Retina (tissue), 1 donor: ENCODE measurements at regions not wholly inside any gene's neighbourhood (a gene's known extent, or its start where the extent isn't known, plus 50 kb on each side); places are given as distances from the start of the nearest gene placed in this dataset.

ENCODE experiments used
- DNase-seq: peaks from one replicate; pipeline ENCODE4 v3.0.0-alpha.2; 2016

DNA sequence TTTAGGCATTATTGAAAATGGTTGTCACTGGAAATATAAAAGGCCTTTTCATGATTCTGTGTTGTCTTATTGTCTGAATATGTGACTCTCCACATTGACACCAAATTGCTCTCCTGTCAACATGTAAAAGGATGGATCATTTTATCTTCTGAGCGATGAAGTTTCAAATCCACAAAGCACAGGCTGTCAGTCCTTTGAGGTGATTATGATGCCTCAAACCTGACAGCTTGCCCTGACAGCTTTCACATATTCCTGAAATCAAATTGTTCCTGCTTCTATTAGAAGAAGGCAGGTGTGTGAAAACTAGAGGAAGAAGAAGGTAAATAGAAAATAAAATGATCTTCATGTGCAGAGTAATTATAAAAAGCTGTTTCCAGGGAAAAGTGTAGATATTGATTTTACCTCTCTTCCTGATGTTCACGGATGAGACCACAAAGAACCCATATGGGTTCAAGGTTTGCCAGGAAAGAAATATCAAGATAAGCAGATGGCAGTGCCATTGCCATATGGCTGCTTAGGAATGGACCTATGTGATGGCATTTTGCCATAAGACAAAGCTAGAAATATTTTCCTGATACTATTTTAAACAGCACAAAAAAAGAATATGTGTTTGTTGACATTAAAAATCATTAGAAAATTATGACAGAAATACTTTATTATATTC, 1006.3 kb upstream of the AGA start:
- DNase-seq, result no peak

DNA sequence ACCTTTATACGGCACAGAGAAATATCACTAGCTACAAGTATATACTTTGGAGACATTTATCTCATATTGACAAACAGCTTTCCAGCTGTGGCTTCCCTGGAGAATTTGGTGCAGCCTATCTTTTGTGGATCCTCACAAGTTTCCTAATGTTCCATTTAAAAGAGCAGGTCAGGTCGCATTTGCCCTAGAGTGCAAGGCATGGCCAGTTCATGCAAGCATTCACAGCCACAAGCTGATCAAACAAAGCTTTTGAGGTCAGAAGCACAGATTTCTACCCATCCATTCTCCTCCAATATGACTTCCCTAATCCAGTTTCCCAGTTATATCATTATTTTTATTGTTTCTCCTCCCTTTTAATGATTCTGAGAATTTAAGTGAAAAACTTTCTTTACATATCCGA, 1008.4 kb upstream of the AGA start:
- DNase-seq, result no peak

DNA sequence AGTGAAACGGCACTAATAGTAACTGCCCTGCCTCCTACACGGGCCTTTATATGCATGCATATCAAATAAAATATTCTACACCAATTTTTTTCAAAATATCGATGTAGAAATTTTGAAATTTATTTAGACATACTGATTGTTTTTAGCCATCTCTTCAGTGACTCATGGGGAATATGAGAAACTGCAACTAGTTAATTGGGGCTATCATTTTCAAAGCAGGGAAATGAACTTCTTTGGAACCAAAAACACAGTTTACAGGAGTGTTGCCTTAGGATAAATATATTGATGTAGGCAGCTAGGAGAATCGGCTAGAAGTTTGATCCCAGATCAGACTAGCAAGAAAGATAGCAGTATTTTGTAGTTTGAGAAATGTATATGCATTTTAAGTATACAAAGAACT, 1010.8 kb upstream of the AGA start:
- no peak for DNase-seq

DNA sequence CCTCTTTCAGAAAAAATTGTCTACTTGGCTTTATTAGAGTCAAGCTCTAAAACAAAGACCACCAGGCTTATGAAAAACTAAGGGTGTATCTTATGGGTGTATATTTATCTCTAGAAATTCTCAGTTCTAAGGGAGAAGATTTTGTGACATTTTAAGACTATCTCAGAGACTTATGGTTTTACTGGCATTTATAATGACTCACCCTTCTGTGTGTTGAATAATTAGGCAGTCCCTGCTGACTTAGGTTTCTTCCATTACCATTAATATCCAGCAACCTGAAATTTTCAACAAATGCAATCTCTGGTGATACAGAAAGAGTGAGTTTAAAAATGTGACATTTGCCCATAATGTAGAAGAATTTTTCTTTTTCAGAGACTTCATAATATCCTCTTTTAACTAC, 1015.0 kb upstream of the AGA start:
- no peak for DNase-seq

DNA sequence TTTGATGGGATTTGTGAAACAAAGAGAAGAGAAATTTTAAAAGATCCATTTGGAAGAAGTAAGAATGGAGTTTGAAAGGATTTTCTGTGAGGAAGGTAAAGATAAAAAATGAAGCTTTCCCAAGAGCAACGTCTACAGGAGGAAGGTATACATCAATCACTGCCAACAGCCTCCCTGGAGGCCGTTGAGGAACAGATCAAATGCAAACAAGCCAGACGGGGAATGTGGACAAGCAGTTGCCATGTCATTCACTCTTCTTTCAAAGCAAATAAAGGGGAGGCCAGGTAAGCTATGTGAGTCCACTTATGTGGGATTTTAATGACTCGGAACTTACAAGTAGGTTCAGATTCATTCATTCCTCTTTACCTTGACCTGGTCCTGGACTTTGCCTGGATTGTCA, 1020.5 kb upstream of the AGA start:
- DNase-seq, result no peak

DNA sequence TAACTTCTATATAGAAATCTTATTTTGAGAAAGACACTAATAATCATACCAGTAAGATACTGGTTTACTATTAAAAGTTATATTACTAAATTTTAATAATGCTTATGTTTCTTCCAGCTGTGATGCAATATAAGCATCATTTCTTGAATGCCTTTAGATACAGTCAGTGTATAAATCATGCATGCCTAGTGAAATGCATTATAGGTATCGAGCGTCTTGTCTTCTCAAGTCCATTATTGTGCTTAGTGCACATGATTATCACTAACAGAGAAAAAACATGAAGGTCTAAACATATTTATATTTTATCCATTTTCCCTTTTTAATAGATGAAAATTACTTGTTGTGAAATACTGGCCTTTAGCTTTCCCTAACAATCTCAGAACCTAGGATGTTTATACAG, 1021.5 kb upstream of the AGA start:
- no peak for DNase-seq

DNA sequence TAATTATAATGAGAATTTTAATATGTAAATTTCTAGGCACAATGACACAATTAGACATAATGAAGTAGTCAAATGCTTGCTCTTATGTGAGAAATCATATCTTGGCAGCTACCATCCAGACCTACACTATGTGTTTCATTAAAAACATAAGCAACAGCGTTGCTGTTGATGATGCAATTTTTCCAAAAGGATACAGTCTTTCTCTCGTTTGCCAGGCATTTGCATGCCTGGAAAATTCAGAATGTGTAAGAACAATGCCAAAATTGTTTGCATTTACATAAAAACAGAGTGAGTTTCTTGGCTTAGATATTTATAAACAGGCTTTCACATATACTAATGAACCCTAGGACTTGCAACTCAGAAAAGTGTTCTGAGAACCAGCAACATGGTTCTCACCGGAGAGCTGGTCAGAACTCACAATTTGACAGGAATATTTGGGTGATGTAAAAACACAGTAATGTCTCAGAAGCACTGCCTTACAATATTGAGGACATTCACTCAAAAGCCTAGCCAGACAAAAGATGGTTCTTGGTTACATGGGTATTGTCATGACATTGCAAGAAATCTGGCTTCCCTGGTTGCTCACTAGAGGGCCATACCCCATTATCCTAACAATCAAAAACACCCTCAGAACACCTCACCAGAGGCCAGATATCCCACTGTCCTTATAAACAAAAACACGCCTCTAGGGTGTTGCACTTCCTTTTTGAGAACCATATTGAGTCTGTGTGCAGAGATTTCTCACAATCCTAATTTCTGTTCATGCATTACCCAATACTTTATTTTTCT, 1029.0 kb upstream of the AGA start:
- no peak for DNase-seq

DNA sequence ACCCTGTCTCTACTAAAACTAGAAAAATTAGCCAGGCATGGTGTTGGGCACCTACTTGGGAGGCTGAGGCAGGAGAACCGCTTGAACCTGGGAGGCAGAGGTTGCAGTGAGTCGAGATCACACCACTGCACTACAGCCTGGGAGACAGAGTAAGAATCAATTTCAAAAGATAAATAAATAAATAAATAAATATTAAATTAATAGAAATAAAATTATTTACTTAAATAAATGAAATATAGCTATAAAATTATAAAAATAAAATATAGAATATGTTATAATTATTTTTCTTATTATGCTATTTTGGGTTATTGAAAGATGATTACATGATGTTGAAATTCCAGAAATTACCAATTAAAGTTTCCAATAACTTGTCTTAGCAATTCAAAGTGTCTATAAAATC, 1029.8 kb upstream of the AGA start:
- no peak for DNase-seq

DNA sequence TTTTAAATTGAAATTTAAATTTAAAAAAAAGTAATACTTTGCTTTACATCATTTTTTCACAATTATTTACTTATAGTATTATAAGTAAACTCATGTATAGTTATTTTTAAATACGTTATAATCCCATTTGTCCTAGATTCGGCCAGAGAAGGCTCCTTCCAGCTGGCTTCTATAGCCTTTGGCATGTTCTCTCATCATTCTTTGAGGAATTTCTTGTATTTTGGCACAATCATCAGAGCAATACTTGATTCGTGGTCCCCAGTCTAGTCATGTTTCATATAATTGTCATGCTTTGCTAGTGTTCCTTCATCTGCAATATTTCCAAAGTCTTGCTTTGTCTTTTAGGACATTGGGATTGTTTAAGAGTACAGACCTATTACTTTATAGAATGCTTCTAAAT, 1037.9 kb upstream of the AGA start:
- no peak for DNase-seq

DNA sequence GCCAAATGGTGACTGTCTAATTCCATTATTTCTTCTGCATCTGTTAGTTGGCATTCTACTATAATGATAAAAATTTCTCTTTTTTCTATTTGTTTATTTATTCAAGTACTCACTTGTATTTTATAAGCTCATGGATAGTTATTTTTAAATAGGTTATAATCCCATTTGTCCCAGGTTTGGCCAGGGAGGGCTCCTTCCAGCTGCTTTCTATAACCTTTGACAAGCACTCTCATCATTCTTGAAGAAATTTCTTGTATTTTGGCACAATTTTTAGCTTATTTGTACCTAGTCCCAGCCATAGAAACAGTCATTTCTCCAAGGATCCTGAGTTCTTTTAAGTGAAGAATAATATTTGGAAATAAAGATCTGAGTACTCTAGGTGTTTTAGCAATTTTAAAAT, 1038.6 kb upstream of the AGA start:
- DNase-seq, result no peak

DNA sequence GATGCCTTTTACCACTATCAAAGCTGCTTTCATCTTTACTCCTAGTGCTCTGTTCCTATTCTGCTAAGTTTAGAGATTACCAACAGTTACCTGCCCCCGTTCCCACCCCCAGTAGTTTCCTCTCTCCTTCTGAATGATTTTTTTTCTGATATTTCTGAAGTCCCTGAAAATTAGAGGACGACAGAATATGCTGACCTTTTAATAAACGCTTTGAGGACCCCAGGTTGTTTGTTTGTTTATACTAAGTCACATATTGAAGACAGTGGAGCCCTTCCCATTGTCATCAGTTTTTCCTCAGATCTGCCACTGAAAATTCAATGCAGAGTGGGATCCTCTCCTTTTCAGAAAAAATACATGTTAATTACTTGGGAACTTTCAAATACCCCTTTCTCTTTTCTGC, 1039.3 kb upstream of the AGA start:
- no peak for DNase-seq

DNA sequence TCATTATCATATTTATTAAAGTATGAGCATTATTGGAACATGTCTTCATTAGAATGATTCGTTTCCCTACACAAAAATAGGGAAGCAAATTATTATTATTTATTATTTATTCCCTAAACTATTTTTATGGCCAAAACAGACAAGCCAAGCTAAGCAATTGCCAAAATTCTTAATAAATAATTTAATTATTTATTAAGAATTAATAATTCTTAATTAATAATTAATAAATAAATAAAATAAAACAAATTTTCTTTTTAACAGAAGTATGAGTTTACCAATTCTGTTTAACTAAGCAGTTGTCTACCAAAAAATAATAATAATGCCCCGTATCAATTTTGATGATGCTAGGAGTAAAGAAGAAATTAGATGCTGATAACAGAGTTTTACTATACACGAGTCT, 1080.8 kb upstream of the AGA start:
- no peak for DNase-seq

DNA sequence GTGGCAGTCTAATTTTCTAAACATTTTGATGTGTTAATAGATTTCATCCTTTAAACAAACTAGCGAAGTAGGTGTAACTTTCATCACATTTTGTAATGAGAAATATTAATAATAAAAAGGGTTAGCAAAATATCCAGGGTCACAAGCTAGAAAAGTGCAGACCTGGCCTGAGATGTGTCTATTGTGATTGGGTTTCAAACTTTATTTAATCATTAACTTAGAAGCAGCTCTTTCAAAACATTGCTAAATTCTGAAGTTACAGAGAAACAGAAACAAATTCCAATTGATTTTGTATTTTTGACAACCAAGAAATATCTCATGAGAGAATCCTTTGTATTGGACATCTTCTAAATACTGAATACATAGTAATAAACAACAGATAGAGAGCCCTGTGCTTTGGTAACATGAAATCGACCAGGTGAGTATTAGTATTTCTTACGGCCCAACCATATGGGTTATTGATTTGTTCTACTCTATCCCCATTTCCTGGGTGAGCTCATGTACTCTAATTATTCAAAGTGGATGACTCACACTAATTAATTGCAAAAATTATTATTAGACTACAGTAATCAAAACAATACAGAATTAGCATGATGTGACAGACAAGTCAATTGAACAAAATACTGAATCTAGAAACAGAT, 1093.8 kb upstream of the AGA start:
- DNase-seq, result no peak

DNA sequence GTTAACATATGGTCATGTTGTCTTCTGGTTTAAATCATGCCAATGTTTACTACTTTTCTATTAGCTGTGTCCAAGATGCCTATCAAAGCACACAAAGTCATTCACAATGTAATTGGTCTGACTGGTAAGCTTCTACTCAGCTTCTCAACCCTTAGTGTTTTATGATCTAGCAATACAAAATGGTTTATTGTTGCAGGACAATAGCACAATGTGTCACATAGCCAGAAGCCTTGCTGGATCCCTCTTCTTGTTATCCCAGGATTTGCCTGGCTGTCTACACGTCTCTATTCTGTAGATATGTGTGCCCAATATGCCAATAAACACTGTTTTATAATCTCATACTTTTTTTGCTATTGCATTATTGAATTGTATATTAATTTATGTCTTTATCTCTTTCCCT, 1111.0 kb upstream of the AGA start:
- no peak for DNase-seq

DNA sequence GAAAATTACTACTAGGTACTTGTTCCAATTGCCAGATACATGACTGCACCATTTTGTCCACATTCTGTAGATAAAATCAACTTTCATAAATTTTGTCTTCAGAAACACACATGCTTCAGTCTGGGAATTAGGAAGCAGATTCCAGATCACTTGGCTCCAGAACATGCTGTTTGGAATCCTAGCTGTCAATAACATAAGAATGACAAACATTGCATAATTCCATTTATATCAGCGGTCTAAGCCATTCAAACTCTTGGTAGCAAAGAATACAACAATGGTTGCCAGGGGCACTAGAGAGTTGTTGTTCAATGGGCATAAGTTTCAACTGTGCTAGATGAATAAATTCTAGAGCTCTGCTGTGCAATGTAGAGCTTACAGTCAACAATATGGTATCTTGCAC, 1112.1 kb upstream of the AGA start:
- DNase-seq, result no peak

DNA sequence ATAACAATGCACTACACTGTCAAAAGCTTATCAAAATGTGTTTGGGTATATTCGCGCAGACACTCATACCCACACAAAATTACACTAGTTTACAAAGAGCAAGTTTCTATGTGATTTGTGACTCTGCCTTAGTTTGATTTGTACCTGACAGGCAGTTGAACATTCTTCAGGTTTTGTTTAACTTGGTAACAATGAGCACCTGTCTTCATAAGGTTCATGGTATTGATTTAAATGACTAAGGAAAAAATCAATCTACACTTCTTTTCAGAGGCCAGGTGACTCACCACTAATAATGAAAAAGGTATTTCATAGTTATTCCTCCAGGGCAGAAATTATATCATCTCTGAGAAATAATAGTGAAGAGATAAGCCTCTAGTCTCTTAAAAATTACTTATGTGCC, 1114.6 kb upstream of the AGA start:
- no peak for DNase-seq

DNA sequence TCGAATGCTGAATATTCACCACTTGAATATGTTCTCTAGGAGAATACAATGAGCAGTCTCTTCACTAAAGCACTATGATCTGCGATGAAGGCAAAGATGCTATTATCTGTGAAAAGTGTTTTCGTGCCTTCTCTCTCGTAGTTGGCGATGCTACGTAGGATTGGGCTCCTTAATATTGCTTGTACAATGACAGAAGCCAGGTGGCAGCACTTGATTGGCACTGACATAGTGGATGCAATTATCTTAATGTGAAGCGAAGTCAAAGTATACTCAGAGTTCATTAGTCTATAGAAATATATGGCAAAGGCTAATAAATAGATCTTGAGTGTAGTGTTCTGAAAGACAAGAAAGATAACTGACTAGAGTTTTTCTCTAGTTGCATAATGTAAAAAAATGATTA, 1135.7 kb upstream of the AGA start:
- DNase-seq, result no peak

DNA sequence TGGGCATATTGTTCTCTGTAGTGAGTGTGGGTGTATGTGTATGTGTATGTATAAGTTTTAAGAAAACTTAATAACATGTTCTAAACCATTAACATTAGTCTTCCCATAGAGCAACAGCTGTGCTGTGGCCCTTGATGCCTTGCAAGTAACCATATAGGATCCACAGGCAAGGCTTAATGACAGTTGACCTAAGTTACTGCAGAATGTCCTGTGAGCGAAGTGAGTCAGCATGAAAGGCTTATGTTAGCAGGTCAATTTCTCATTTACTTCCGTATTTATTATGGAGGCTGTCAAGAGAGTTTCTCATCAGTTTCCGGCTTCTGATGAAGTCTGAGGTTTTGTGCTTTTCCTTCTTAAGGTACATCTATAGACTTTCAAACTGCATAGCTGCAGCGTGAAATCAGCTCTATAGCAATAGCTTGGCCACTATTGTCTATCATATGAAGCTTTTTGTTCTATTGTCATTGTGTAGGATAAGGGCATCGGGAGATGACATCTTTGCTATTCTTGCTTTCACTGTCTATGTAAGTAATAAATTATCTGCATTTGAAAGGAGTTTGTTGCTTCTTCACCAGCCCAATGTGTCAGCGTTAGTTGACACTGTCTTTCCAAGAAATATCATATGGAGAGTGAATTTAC, 1153.4 kb upstream of the AGA start:
- DNase-seq, result no peak

DNA sequence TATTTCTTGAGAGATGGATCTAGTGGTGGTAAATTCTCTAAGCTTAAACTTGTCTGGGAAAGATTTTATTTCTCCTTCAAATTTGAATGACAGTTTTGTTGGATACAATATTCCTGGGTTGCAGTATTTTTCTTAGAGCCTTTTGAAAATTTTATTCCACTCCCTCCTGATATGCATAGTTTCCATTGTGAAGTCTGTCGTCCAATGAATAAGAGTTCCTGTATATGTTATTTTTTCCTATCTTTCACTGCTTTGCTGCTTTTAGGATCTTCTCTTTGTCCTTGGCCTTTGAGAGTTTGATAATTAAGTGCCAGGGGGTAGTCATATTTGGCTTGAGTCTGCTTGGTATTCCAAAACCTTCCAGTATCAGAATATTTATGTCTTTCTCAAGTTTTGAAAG, 1156.4 kb upstream of the AGA start:
- DNase-seq, result no peak

DNA sequence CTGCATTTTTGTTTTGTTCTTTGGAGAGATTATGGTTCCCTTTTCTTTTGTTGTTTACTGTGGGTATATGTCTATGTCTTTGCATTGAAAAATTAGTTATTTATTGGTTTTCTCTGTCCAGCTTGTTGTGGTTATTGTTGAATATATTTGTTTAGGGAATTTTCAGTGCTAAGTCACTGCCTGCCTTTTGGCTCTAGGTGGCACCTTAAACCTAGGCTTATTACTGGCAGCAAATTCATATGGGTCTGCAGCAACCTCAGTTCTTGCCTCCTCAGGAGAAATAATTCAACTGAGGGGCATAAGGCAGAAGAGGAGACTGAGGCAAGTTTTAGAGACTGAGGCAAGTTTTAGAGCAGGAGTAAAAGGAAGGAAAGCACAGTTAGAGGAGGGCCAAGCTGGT, 1157.3 kb upstream of the AGA start:
- no peak for DNase-seq

DNA sequence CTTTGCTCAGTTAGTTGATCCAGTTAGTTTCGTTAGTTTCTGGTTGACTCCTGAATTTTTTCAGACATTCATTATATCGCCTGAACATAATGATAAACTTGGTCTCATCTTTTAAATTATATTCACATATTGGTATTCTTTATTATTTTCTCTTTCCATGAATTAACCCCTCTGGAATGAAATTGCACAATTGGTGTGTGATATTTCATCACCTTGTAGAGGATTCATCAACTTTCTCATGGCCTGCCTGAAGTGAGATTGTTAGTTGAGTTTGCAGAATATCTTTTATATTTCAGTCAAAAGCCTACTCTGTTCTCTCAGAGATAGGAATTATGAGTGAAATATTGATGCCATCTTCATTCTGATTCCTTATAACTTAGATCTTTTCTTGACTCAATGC, 1160.6 kb upstream of the AGA start:
- DNase-seq, result no peak

DNA sequence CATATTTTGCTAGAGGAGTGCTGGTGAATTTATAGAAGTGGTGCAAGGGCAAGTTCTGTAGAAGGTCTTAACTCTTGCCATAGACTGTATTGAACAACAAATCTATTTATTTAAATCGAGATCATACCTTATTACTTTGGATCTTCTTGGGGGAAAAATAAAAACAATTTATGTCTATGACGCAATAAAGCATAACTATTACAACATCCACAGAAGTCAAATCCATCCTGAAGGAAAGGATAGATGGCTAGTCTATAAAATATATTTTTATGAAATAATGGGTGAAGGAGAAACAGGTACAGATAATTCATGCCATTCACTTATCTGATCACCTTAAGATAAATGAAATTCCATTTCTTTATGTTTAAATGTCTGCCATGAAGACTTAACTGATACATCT, 1168.8 kb upstream of the AGA start:
- DNase-seq, result no peak

DNA sequence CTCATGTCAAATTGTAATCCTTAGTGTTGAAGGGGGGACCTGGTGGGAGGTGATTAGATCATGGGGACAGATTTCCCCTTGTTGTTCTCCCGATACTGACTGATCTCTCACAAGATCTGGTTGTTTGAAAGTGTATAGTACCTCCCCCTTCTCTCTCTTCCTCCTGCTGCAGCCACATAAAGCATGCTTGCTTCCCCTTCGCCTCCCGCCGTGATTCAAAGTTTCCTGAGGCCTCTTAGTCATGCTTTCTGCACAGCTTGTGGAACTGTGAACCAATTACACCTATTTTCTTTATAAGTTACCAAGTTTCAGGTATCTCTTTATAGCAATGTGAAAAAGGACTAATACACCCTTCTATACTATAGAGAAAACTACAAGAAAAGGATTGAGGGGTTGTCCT, 1170.5 kb upstream of the AGA start:
- no peak for DNase-seq

DNA sequence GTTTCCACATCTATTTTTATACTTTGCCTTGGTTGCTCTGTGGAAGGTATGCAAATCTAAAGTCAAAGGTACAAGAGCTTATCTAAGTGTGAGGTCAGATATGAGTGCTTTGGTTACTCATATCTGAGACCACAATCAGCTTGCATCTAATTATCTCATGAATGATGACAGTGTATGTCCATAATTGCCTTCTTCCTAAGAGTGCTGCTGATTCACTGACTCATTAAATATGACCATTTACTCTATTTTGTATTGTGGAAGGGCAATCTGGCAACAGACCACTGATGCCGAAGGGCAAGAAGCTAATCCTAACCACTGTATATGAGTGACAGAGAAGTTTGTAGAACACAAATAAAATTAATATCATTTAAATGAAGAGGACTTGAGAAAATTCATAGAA, 1190.2 kb upstream of the AGA start:
- DNase-seq, result no peak
